ENCODE measurements at regions not wholly inside any gene's neighbourhood (a gene's known extent, or its start where the extent isn't known, plus 50 kb on each side); places are given as distances from the start of the nearest gene placed in this dataset.

DNA sequence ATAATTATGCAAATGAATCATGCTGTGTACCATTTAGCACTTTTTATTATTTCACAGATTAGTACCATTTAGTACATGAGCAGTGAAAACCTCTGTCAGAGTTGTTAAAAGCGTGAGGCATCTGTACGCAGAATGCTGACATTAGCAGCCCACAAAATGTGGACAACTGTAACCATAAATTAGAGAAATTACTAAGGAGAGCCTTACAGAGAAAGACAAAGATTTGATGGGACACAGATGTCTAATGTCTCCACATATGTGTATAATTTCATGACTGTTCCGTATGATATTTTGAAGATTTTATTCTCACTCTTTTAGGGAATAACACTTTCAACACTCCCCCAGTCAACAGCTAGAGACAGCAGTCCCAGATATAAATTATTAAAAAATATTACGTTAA, 414.0 kb upstream of the ANKRD30A start:
- Histone ChIP-seq H3K9ac (ENCODE audit: low read depth, low read length, poor library complexity, severe bottlenecking) (no peak overlapping the region), H3K9me3 (ENCODE audit: insufficient read depth, low read depth, low read length) (no peaks in the 10 kb centered on the region), H3K27me3 (ENCODE audit: insufficient read depth, low read length, poor library complexity, severe bottlenecking) (no peaks in the 10 kb centered on the region), H4K20me1 (ENCODE audit: insufficient read depth, low read length, poor library complexity, severe bottlenecking) (no peaks in the 10 kb centered on the region), H3K36me3 (ENCODE audit: insufficient read depth, low read length) (no peaks in the 10 kb centered on the region), H3K79me2 (ENCODE audit: insufficient read depth, low read length) (no peaks in the 10 kb centered on the region), H3K4me2 (ENCODE audit: low read depth, low read length, poor library complexity, severe bottlenecking) (no peak overlapping the region), H3F3A (ENCODE audit: low read depth) (no peaks in the 10 kb centered on the region), H3K4me1 (ENCODE audit: insufficient read depth, low read length, poor library complexity, severe bottlenecking) (no peaks in the 10 kb centered on the region), H2AFZ (ENCODE audit: low read length) (no peak overlapping the region), H3K9me2 (replicated peaks; ENCODE audit: low read depth, low read length) (no peaks in the 10 kb centered on the region), H3K4me3 (ENCODE audit: low read length, poor library complexity, severe bottlenecking) (no peak overlapping the region)
- TF ChIP-seq, protein P1, sequence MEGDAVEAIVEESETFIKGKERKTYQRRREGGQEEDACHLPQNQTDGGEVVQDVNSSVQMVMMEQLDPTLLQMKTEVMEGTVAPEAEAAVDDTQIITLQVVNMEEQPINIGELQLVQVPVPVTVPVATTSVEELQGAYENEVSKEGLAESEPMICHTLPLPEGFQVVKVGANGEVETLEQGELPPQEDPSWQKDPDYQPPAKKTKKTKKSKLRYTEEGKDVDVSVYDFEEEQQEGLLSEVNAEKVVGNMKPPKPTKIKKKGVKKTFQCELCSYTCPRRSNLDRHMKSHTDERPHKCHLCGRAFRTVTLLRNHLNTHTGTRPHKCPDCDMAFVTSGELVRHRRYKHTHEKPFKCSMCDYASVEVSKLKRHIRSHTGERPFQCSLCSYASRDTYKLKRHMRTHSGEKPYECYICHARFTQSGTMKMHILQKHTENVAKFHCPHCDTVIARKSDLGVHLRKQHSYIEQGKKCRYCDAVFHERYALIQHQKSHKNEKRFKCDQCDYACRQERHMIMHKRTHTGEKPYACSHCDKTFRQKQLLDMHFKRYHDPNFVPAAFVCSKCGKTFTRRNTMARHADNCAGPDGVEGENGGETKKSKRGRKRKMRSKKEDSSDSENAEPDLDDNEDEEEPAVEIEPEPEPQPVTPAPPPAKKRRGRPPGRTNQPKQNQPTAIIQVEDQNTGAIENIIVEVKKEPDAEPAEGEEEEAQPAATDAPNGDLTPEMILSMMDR (conservative IDR thresholded peaks at IDR 0.05; ENCODE audit: low read length), result no peak
- no peak for TF ChIP-seq EZH2phosphoT487 (IDR thresholded peaks at IDR 0.05; ENCODE audit: borderline replicate concordance)

- Histone ChIP-seq H3K9ac (ENCODE audit: low read depth, low read length, poor library complexity, severe bottlenecking) (no peak overlapping the region), H3K9me3 (ENCODE audit: insufficient read depth, low read depth, low read length) (no peaks in the 10 kb centered on the region), H3K27me3 (ENCODE audit: insufficient read depth, low read length, poor library complexity, severe bottlenecking) (no peaks in the 10 kb centered on the region), H3K4me2 (ENCODE audit: low read depth, low read length, poor library complexity, severe bottlenecking) (no peak overlapping the region), H3K4me1 (ENCODE audit: insufficient read depth, low read length, poor library complexity, severe bottlenecking) (no peaks in the 10 kb centered on the region), H3K36me3 (ENCODE audit: insufficient read depth, low read length) (no peaks in the 10 kb centered on the region), H3F3A (ENCODE audit: low read depth) (no peaks in the 10 kb centered on the region), H3K79me2 (ENCODE audit: insufficient read depth, low read length) (no peaks in the 10 kb centered on the region), H2AFZ (ENCODE audit: low read length) (no peak overlapping the region), H3K4me3 (ENCODE audit: low read length, poor library complexity, severe bottlenecking) (no peak overlapping the region), H4K20me1 (ENCODE audit: insufficient read depth, low read length, poor library complexity, severe bottlenecking) (no peaks in the 10 kb centered on the region), H3K9me2 (replicated peaks; ENCODE audit: low read depth, low read length) (no peaks in the 10 kb centered on the region)
- TF ChIP-seq EZH2phosphoT487 (IDR thresholded peaks at IDR 0.05; ENCODE audit: borderline replicate concordance), result no peak
- TF ChIP-seq, protein P1 (conservative IDR thresholded peaks at IDR 0.05; ENCODE audit: low read length), result no peak
These were observed 421.3 kb upstream of the ANKRD30A start for GRCh38 chr10:36704124-36704523.

DNA sequence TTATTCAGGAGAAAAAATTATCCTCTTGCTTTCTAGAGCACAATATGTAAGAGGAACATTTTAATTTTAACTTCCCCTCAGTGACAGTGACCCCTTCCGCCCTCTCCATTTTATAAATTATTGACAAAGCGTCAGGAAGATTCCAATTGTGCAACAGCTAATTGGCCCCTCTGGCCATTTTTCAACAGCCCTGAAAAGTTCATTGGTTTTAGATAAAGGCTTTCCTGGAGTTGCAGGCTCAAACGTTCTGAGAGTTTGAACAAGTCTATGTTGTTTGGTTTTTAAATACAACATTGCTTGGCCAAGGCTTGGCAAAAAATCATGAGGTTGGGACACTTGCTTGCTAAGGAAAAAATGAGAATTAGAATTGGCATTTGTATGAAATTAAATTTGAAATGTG, 422.2 kb upstream of the ANKRD30A start:
- no peaks in the 10 kb centered on the region for H3K9me3 ChIP-seq (ENCODE audit: insufficient read depth, low read depth, low read length)
- H3K27me3 ChIP-seq (ENCODE audit: insufficient read depth, low read length, poor library complexity, severe bottlenecking), result no peaks in the 10 kb centered on the region
- no peak overlapping the region for H3K4me3 ChIP-seq (ENCODE audit: low read length, poor library complexity, severe bottlenecking)
- H3K4me1 ChIP-seq (ENCODE audit: insufficient read depth, low read length, poor library complexity, severe bottlenecking), result no peaks in the 10 kb centered on the region
- H3K9ac ChIP-seq (ENCODE audit: low read depth, low read length, poor library complexity, severe bottlenecking), result no peak overlapping the region
- no peak for TF ChIP-seq EZH2phosphoT487 (IDR thresholded peaks at IDR 0.05; ENCODE audit: borderline replicate concordance)
- TF ChIP-seq, protein P1 (conservative IDR thresholded peaks at IDR 0.05; ENCODE audit: low read length), result no peak
- H2AFZ ChIP-seq (ENCODE audit: low read length), result no peak overlapping the region
- H3K36me3 ChIP-seq (ENCODE audit: insufficient read depth, low read length), result no peaks in the 10 kb centered on the region
- H3K9me2 ChIP-seq (replicated peaks; ENCODE audit: low read depth, low read length), result no peaks in the 10 kb centered on the region
- no peaks in the 10 kb centered on the region for H3F3A ChIP-seq (ENCODE audit: low read depth)
- H4K20me1 ChIP-seq (ENCODE audit: insufficient read depth, low read length, poor library complexity, severe bottlenecking), result no peaks in the 10 kb centered on the region
- H3K79me2 ChIP-seq (ENCODE audit: insufficient read depth, low read length), result no peaks in the 10 kb centered on the region
- H3K4me2 ChIP-seq (ENCODE audit: low read depth, low read length, poor library complexity, severe bottlenecking), result no peak overlapping the region

All from Loucy (cell line).